Sigmoid colon (tissue), 4 donors: ENCODE measurements at regions not wholly inside any gene's neighbourhood (a gene's known extent, or its start where the extent isn't known, plus 50 kb on each side); places are given as distances from the start of the nearest gene placed in this dataset.

Experiments
- EP300 ChIP-seq, 4 donors: sonication (generic); formaldehyde crosslinking; IDR thresholded peaks; one replicate each; pipeline ENCODE4 v1.6.1; 2017; ENCODE audit warnings: antibody characterized with exemption in 4 of 4
- POLR2A ChIP-seq, 2 donors: fragments of 450-650 bp; IDR thresholded peaks; one replicate each; pipeline ENCODE4 v1.6.1; 2016; ENCODE audit warnings: antibody characterized with exemption in 2 of 2, mild to moderate bottlenecking in 2 of 2, moderate library complexity in 2 of 2

GRCh38 chr10:6877722-6878392 lies 297.8 kb upstream of the PRKCQ start:
- TF ChIP-seq POLR2A (IDR thresholded peaks at IDR 0.05) (no peak), EP300 (IDR thresholded peaks at IDR 0.05) (no peak)
